Activated naive CD4-positive, alpha-beta T cell treated with Interleukin-2 at 50 U/mL for 16 hours (primary cell): ENCODE measurements at regions not wholly inside any gene's neighbourhood (a gene's known extent, or its start where the extent isn't known, plus 50 kb on each side); places are given as distances from the start of the nearest gene placed in this dataset.

ENCODE experiments used
- DNase-seq: peaks from one replicate; pipeline ENCODE4 v3.0.0-alpha.2; 2020

- no peak for DNase-seq
Observed at GRCh38 chr17:79164913-79165695, 90.5 kb downstream of the ENGASE start.

DNA sequence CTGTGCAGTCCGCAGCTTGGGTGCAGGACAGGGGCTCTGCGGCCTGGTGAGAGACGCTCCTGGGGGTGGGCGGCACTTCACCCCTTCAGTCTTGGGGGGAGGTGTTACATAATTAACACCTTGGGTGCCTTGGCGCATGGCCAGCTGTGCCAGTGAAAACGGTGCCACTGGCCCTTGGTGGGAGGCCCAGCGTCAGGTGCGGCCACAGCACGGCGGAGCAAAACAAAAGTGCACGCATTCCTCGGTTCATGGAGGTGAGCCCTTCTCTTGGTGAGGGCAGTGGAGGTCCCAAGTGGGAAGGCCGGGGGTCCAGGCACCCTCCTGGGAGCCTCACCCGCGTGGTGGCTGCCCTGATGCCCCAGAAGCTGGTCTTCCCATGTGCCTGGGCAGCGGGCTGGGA, 89.8 kb downstream of the ENGASE start:
- DNase-seq: no peak

GRCh38 chr17:79163071-79163470, 88.4 kb downstream of the ENGASE start:
- no peak for DNase-seq

DNA sequence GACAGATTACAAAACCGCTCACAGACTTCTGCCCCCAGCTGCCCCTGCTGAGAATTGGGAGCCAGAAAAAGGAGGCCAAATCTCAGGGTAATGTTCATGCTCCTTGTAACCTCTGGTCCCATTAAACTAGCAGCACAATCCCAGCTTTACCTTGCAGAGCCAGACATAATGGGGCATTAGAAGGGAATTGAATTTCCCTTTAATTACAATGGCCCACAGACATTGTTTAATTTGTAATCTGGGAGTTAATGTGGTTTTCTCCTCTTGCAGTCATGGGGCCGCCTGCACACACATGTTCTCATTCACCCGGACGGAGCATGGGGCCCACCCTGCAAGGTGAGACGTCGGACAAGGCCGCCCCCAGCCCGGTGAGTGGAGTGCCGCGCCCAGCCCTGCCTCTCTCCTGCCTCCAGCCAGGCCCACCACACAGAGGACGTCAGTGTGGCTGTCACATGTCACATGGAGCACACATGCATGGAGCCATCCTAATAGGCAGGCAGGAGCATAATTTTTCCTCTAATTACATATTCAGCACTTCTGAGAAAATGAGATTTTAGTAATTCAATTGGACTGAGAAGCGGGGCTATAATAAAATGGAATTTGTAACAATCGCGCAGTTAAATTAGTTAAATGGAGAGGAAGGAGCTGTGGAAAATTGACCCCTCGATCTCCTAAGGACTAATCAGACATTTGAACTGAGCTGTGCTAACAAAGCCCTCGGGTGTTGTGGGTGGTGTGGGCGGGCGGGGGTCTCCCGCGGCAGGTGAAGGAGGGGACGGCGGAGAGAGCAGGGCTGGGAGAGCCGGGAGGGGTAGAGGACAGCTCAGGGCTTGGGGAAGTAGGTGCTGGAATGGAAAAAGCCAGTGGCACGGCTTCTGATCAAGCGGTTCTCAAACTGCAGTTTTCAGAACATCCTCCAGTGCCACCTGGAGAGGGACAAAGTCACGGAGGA, 87.7 kb downstream of the ENGASE start:
- no peak for DNase-seq

DNA sequence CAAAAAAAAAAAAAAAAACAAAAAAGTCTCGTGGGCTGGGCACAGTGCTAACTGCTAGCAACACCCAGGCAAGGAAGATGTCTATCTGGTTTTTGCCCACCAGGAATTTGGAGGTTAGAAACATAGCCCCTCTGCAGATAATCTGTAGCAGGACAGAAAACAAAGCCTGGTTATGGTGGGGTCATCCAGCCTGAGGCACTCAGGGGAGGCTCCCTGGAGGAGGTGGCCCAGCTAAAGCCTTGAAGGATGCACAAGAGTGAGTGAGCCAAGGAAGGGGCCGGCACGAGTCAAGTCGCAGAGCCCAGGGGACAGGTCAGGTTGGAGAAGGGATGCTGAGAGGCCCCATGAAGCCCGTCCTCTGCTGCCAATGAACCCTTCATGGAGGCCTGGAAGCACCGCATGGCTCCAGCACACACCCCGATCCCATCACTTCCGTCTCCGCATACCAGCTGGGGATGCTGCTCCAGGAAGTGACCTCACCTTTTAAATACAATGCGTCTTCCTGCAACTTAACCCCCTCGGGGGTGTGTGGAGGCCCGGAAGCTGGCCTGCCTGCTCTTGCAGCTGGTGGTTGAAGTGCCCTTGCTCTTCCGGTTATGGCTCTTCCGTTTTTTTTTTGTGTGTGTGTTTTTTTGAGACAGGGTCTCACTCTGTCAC, 86.5 kb downstream of the ENGASE start:
- DNase-seq: no peak

DNA sequence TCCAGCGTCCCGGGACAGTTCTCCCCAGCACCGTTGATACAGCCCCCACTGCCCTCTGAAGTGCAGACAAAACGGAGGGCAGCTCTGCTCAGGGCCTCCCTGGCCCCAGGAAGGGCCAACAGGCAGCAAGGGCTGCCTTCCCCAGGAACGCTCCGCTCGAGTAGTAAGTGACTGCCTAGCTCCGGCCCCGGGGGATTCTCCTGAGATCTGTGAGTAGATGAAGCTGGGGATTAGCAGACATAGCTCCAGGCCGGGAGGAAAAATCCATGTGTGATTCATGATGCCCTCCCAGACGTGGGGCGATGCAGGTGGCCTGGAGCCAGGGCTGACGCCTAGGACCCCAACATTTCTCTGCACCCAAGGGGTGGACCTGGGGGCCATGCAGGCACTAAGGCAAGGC, 85.3 kb downstream of the ENGASE start:
- no peak for DNase-seq

DNA sequence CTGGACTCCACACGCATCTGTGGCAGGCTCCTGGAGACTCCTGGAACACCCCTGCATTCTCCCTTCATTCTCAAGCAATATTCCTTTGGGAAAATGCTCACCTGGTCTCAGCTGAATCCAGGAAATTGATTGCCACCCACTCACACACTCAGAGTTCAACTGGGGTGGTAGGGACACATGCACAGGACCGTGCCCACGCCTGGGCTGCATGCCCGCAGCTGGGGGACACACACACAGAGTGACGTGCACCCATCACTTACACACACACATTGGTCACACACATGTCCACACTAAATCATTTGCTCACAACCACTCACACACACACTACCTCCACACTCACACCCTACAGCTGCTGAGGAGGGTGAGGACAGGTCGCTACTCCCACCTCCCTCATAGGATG, 84.8 kb downstream of the ENGASE start:
- DNase-seq: no peak

GRCh38 chr17:79156463-79157095, 82.0 kb downstream of the ENGASE start:
- no peak for DNase-seq

- no peak for DNase-seq
Observed at GRCh38 chr17:79155701-79156100, 81.1 kb downstream of the ENGASE start.

GRCh38 chr17:79154951-79155585, 80.4 kb downstream of the ENGASE start:
- no peak for DNase-seq

- no peak for DNase-seq
Observed at GRCh38 chr17:79154446-79154845, 79.8 kb downstream of the ENGASE start.

- DNase-seq: no peak
Observed at GRCh38 chr17:79153367-79154130, 78.9 kb downstream of the ENGASE start.

GRCh38 chr17:79152636-79153035, 78.0 kb downstream of the ENGASE start:
- DNase-seq: no peak

DNA sequence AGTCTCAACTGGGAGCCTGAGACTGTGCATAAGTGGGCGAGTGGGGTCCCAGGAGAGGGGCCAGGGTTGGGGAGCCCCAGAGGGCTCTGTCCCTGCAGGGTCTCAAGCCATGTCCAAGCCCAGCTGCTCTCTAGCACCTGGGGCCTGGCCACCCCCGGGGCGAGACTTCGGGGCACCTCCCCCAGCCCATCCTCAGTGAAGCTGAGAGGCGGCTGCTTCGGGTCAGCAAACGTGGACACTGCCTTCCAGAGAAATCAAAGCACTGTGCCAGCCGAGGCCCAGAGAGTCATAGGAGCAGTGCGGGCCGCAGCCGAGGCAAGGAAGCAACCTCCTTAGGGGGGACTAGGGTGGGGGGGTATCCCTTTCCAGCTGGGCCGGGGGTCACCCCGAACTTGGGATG, 77.5 kb downstream of the ENGASE start:
- DNase-seq: no peak

- no peak for DNase-seq
Observed at GRCh38 chr17:79150799-79151198, 76.2 kb downstream of the ENGASE start.

DNA sequence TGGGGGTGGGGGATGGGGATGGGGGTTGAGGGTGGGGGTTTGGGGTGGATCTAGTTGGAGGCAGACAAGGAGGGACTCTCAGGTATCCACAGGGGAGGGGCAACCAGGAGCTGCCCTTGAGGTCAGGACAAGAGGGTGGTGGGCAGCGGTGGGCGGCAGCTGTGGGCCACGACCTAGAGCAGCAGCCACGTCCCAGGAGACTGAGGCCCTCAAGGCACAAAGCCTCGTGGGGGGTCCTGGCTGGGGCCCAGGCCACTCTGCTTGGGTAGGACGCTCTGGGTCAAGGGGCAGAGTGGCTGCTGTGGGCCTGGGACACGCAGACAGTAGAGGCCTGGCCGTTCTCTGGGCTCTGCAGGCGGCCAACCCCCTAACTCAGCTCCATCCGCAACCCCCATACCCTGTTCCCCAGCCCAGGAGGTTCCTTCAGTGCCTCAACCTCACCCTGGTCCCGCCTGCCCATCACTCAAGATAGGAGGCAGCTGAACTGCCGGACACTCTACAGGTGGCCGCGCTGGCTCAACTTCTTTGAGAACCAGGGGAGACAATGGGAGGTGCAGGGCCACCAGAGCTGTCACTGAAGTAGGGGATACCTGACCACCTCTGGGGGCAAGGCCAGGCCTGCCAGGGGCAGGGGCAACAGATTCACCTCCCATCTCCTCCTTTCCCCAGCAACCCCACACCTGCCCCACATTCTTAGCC, 75.6 kb downstream of the ENGASE start:
- DNase-seq: no peak

- no peak for DNase-seq
Observed at GRCh38 chr17:79148584-79148983, 74.0 kb downstream of the ENGASE start.

- no peak for DNase-seq
Observed at GRCh38 chr17:79147746-79148506, 73.3 kb downstream of the ENGASE start.

DNA sequence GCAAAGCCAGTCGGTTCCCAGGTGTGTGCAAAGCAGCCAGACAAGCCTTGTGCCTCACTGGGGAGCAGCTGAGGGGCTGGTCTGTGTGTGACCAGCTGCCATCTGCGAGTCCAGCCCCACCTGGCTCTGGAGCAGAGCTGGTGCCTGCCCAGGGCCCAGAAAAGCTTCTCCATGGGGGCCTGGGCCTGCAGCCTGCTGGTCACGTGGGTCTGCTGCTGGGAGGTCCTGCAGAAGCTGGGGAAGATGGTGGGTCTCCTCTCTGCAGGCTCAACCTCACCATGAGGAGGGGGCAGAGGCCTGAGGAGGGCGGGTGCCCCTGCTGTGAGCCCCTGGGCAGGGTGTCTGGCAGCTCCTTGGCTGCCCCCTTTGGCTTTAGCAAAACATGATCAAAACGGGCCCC, 71.9 kb downstream of the ENGASE start:
- DNase-seq: no peak

DNA sequence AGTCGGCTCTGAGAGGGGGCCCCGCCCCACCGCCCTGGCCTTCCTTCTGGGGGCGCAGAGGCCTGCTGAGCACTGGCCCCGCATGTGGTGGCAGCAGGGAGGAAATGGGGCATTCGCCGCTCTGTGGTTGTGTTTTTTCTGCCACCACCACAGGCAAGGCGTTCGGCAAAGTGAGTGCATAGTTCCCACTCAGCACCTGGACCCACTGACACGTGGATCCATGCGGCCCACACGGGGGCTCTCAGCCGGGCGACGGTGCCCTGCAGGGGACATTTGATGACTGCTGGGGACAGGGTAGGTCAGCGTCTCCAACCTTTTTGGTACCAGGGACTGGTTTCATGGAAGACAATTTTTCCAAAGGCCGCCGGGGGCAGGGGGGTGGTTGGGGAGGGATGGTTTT, 70.9 kb downstream of the ENGASE start:
- no peak for DNase-seq
